Neural progenitor cell (in vitro differentiated cells): ENCODE measurements at regions not wholly inside any gene's neighbourhood (a gene's known extent, or its start where the extent isn't known, plus 50 kb on each side); places are given as distances from the start of the nearest gene placed in this dataset.

Experiments
- DNase-seq: peaks from one replicate; pipeline ENCODE4 v3.0.0-alpha.2; 2016; ENCODE audit warnings: low spot score
- H2AFZ ChIP-seq: fragments of 200-600 bp; sonication (generic); replicated peaks from 2 replicates; pipeline ENCODE4 v1.6.1; 2016; ENCODE audit warnings: antibody characterized with exemption
- H3F3A ChIP-seq: fragments of 200-600 bp; sonication (generic); 2 replicates; pipeline ENCODE4 v1.6.1; 2016; ENCODE audit warnings: antibody characterized with exemption, low read depth
- H3K27ac ChIP-seq: fragments of 200-600 bp; sonication (generic); 2 replicates; pipeline ENCODE4 v1.5.1; 2016; ENCODE audit warnings: mild to moderate bottlenecking
- H3K27me3 ChIP-seq: fragments of 200-600 bp; sonication (generic); 2 replicates; pipeline ENCODE4 v1.6.1; 2016; ENCODE audit warnings: mild to moderate bottlenecking, moderate library complexity
- H3K36me3 ChIP-seq: fragments of 200-600 bp; sonication (generic); 2 replicates; pipeline ENCODE4 v1.5.1; 2016
- H3K4me1 ChIP-seq: fragments of 200-600 bp; sonication (generic); 2 replicates; pipeline ENCODE4 v1.6.1; 2016; ENCODE audit warnings: mixed run types
- H3K4me2 ChIP-seq: fragments of 200-600 bp; sonication (generic); 2 replicates; pipeline ENCODE4 v1.6.1; 2016
- H3K4me3 ChIP-seq: fragments of 200-600 bp; sonication (generic); 2 replicates; pipeline ENCODE4 v1.5.1; 2016
- H3K79me2 ChIP-seq: fragments of 200-600 bp; sonication (generic); 2 replicates; pipeline ENCODE4 v1.6.1; 2016; ENCODE audit warnings: low read depth
- H3K9ac ChIP-seq: fragments of 200-600 bp; sonication (generic); 2 replicates; pipeline ENCODE4 v1.6.1; 2016
- H3K9me3 ChIP-seq: fragments of 200-600 bp; sonication (generic); 2 replicates; pipeline ENCODE4 v1.5.1; 2016; ENCODE audit warnings: low read depth
- H4K20me1 ChIP-seq: fragments of 200-600 bp; sonication (generic); 2 replicates; pipeline ENCODE4 v1.6.1; 2016; ENCODE audit warnings: low read depth
- H3K27ac Mint-ChIP-seq: 3 replicates; pipeline ENCODE4 v1.8.0; 2021; ENCODE audit warnings: mixed read lengths
- H3K27me3 Mint-ChIP-seq: 2 replicates; pipeline ENCODE4 v1.8.0; 2022; ENCODE audit warnings: low read depth, mild to moderate bottlenecking, inconsistent platforms, moderate library complexity, mixed read lengths; ENCODE audit not compliant: insufficient read depth
- H3K36me3 Mint-ChIP-seq: 3 replicates; pipeline ENCODE4 v1.8.0; 2021; ENCODE audit warnings: mixed read lengths
- H3K4me1 Mint-ChIP-seq: 3 replicates; pipeline ENCODE4 v1.8.0; 2021; ENCODE audit warnings: mixed read lengths
- H3K4me3 Mint-ChIP-seq: 3 replicates; pipeline ENCODE4 v1.8.0; 2021; ENCODE audit warnings: mild to moderate bottlenecking, moderate library complexity, mixed read lengths
- H3K9me3 Mint-ChIP-seq: 3 replicates; pipeline ENCODE4 v1.8.0; 2020; ENCODE audit warnings: mixed read lengths
- EZH2 ChIP-seq: fragments of 200-600 bp; sonication (generic); IDR thresholded peaks from 2 replicates; pipeline ENCODE4 v1.6.1; 2017; ENCODE audit warnings: antibody characterized with exemption, mild to moderate bottlenecking, moderate library complexity
- EZH2phosphoT487 ChIP-seq: fragments of 200-600 bp; sonication (generic); IDR thresholded peaks from 2 replicates; pipeline ENCODE4 v1.6.1; 2017; ENCODE audit warnings: antibody characterized with exemption
- TF ChIP-seq, protein P1 (sequence below): fragments of 200-600 bp; sonication (generic); IDR thresholded peaks from 2 replicates; pipeline ENCODE4 v1.5.1; 2017; ENCODE audit warnings: antibody characterized with exemption, mild to moderate bottlenecking

DNA sequence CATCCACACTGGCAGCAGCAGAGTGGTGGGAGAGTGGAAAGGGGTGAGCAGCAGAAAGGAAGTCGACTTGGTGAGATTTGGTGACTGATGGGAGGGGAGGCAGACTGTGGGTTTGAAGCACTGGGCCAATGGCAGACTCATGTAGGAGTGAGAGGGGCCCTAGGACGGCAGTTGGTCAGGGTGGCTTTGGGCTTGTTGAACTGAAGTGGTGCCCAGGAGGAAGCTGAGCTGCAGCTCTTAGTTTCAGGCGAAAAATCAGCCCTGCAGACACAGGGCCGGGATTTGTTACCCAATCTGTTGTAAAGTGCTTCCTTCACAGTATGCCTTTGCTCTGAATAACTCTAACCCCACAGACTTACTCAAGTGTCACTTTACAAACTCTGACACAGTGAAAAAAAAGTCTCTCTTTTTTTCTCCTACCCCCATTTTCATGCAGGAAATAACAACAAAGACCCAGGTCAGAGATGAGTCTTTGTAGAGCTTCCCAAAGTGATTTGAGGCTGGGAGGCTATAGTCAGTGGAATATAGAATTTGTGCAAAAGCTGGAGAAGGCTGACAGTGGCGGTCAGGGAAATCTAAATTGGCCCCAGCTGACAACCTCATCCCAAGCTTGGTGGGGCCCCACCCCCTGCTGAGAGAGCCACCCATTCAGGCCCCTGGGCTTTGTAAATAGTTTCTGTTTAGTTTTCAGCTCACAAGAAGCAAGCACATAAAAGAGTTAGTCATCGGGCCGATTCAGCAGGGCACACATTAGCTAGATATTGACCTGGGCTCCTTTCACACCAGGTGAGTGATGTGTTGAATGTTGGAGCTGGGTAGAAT is 226.9 kb downstream of the VAPA start:
- H3K4me3 ChIP-seq = no peak overlapping the region
- H3K36me3 ChIP-seq = no peaks in the 10 kb centered on the region
- no peak overlapping the region for H2AFZ ChIP-seq
- H3K4me2 ChIP-seq = no peak overlapping the region
- Mint-ChIP-seq H3K27ac (peak overlapping the region; percentile 57), H3K4me1 (peaks cover 46% of the 10 kb centered on the region), H3K9me3 (peaks cover 11% of the 10 kb centered on the region), H3K4me3 (no peak overlapping the region), H3K36me3 (peaks cover 3% of the 10 kb centered on the region), H3K27me3 (peaks cover 4% of the 10 kb centered on the region)
- H3K4me1 ChIP-seq = peaks cover 10% of the 10 kb centered on the region
- no peaks in the 10 kb centered on the region for H3K79me2 ChIP-seq
- no peak for TF ChIP-seq EZH2
- TF ChIP-seq EZH2phosphoT487 = no peak
- TF ChIP-seq, protein P1, sequence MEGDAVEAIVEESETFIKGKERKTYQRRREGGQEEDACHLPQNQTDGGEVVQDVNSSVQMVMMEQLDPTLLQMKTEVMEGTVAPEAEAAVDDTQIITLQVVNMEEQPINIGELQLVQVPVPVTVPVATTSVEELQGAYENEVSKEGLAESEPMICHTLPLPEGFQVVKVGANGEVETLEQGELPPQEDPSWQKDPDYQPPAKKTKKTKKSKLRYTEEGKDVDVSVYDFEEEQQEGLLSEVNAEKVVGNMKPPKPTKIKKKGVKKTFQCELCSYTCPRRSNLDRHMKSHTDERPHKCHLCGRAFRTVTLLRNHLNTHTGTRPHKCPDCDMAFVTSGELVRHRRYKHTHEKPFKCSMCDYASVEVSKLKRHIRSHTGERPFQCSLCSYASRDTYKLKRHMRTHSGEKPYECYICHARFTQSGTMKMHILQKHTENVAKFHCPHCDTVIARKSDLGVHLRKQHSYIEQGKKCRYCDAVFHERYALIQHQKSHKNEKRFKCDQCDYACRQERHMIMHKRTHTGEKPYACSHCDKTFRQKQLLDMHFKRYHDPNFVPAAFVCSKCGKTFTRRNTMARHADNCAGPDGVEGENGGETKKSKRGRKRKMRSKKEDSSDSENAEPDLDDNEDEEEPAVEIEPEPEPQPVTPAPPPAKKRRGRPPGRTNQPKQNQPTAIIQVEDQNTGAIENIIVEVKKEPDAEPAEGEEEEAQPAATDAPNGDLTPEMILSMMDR = no peak
- no peak overlapping the region for H3K9ac ChIP-seq
- H3K27me3 ChIP-seq = peaks cover 14% of the 10 kb centered on the region
- no peaks in the 10 kb centered on the region for H3F3A ChIP-seq
- H3K9me3 ChIP-seq = no peaks in the 10 kb centered on the region
- DNase-seq = no peak
- H3K27ac ChIP-seq = no peak overlapping the region
- no peaks in the 10 kb centered on the region for H4K20me1 ChIP-seq

DNA sequence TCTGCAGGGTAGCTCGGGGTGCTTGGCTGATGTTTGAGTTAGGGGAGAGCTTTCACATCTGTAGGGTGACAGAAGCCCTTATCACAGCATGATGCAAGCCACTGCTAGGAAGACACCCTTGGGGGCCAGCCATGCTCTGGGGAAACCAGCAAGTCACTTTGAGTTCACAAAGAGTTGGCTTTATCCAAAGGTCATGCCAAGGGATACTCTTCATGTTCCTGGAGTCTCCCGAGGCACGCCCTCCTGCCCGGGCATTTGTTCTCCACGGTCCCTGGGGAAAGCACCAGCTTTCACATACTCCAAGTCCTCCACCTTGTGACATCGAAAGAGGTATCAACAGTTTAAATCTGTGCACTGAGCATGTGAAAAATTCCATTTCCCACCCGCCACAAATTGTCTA is 227.7 kb downstream of the VAPA start:
- TF ChIP-seq EZH2 = no peak
- no peak for TF ChIP-seq EZH2phosphoT487
- TF ChIP-seq, protein P1 = no peak
- H3K4me3 ChIP-seq = no peak overlapping the region
- peaks cover 22% of the 10 kb centered on the region for H3K27me3 ChIP-seq
- H3K27ac ChIP-seq = no peak overlapping the region
- no peaks in the 10 kb centered on the region for H3K9me3 ChIP-seq
- no peak overlapping the region for H2AFZ ChIP-seq
- H3K4me2 ChIP-seq = no peak overlapping the region
- Mint-ChIP-seq H3K4me3 (no peak overlapping the region), H3K27ac (no peak overlapping the region), H3K9me3 (peaks cover 4% of the 10 kb centered on the region), H3K36me3 (peaks cover 2% of the 10 kb centered on the region), H3K4me1 (peaks cover 53% of the 10 kb centered on the region), H3K27me3 (peaks cover 4% of the 10 kb centered on the region)
- no peaks in the 10 kb centered on the region for H4K20me1 ChIP-seq
- no peaks in the 10 kb centered on the region for H3F3A ChIP-seq
- H3K79me2 ChIP-seq = no peaks in the 10 kb centered on the region
- no peaks in the 10 kb centered on the region for H3K36me3 ChIP-seq
- H3K4me1 ChIP-seq = peaks cover 11% of the 10 kb centered on the region
- H3K9ac ChIP-seq = no peak overlapping the region
- DNase-seq = no peak

DNA sequence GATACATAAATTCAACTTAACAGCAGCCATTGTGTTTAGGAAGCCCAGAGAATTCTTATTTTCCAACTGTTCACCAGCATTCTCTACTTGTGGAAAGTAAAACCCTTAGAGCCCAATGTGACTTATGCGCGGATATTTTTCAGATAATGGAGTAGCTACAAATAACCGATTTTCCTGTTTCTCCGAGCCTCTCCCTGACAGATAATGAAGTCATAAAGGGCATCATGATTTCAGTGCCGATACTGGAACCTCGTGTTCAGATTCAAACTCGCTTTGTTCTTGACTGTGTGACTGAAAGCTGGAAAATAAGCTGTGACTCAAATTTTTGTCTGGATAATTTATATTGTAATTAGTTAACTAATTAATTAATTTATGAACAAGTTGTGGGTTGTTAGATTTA is 228.2 kb downstream of the VAPA start:
- no peaks in the 10 kb centered on the region for H4K20me1 ChIP-seq
- H3K4me3 ChIP-seq = no peak overlapping the region
- no peak overlapping the region for H2AFZ ChIP-seq
- H3K4me3 Mint-ChIP-seq = no peak overlapping the region
- peaks cover 4% of the 10 kb centered on the region for H3K27me3 Mint-ChIP-seq
- TF ChIP-seq EZH2 (no peak), EZH2phosphoT487 (no peak)
- TF ChIP-seq, protein P1 = no peak
- no peaks in the 10 kb centered on the region for H3K79me2 ChIP-seq
- no peak overlapping the region for H3K9ac ChIP-seq
- no peak overlapping the region for H3K27ac ChIP-seq
- DNase-seq = no peak
- peaks cover 27% of the 10 kb centered on the region for H3K27me3 ChIP-seq
- no peaks in the 10 kb centered on the region for H3K9me3 ChIP-seq
- H3K4me2 ChIP-seq = no peak overlapping the region
- peaks cover 2% of the 10 kb centered on the region for H3K9me3 Mint-ChIP-seq
- no peak overlapping the region for H3K27ac Mint-ChIP-seq
- H3F3A ChIP-seq = no peaks in the 10 kb centered on the region
- H3K36me3 Mint-ChIP-seq = no peaks in the 10 kb centered on the region
- no peaks in the 10 kb centered on the region for H3K36me3 ChIP-seq
- peaks cover 11% of the 10 kb centered on the region for H3K4me1 ChIP-seq
- H3K4me1 Mint-ChIP-seq = peaks cover 55% of the 10 kb centered on the region
